ENCODE measurements at regions not wholly inside any gene's neighbourhood (a gene's known extent, or its start where the extent isn't known, plus 50 kb on each side); places are given as distances from the start of the nearest gene placed in this dataset.
"Not testable (repeated sequence)": the region's sequence is repeated elsewhere in the genome, so short reads cannot be mapped to it uniquely, and the experiment has no call there.

DNA sequence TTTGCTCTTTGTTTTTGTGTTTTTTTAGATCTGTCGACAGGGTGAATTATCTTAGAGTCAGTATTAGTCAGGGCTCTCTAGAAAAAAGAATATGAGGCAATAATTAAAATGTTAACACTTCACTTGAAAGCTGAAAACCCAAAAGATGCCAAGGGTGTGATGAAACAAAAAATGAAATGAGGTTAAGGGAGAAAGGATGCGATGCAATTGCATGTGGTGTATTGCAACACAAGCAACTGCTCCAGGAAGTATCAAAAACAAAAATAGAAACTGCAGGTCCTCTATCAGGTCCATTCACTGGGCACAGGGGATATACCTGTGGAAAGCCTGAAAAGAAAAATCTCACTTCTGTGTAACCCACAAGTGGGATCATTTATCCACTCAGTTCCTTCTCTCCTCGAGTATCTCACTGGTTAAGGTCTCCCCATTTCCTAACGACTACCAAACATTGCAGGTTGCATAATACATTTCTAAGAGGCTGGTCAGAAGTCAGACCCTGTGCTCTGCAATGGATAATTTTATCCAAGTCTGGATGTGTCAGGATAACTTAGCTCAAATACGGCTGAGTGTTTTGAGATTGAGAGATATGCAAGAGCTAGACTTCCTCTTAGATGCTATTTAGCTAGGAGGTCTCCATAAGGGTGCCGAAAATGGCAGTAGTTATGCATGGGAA, 257.7 kb upstream of the GJE1 start:
- Histone ChIP-seq H3K27me3 (ENCODE audit: insufficient read depth, low read length) (no peaks in the 10 kb centered on the region), H3K4me3 (ENCODE audit: insufficient read depth, low read length) (no peak overlapping the region), H3K9me3 (ENCODE audit: low read depth, low read length) (no peaks in the 10 kb centered on the region), H4K20me1 (ENCODE audit: insufficient read depth, low read length) (no peaks in the 10 kb centered on the region), H3K4me2 (ENCODE audit: insufficient read depth, low read length) (no peak overlapping the region), H3K36me3 (ENCODE audit: insufficient read depth, low read length) (no peaks in the 10 kb centered on the region), H2AFZ (ENCODE audit: low read length) (no peak overlapping the region), H3K4me1 (ENCODE audit: insufficient read depth, low read length) (no peaks in the 10 kb centered on the region), H3K27ac (ENCODE audit: low read depth, low read length) (no peak overlapping the region), H3K79me2 (ENCODE audit: insufficient read depth, low read length) (no peaks in the 10 kb centered on the region)
- TF ChIP-seq, protein P1, sequence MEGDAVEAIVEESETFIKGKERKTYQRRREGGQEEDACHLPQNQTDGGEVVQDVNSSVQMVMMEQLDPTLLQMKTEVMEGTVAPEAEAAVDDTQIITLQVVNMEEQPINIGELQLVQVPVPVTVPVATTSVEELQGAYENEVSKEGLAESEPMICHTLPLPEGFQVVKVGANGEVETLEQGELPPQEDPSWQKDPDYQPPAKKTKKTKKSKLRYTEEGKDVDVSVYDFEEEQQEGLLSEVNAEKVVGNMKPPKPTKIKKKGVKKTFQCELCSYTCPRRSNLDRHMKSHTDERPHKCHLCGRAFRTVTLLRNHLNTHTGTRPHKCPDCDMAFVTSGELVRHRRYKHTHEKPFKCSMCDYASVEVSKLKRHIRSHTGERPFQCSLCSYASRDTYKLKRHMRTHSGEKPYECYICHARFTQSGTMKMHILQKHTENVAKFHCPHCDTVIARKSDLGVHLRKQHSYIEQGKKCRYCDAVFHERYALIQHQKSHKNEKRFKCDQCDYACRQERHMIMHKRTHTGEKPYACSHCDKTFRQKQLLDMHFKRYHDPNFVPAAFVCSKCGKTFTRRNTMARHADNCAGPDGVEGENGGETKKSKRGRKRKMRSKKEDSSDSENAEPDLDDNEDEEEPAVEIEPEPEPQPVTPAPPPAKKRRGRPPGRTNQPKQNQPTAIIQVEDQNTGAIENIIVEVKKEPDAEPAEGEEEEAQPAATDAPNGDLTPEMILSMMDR (IDR thresholded peaks at IDR 0.05; ENCODE audit: extremely low read depth, low read depth, low read length) = no peak
- no peak for DNase-seq (ENCODE audit: insufficient read length, low spot score, missing footprints)

DNA sequence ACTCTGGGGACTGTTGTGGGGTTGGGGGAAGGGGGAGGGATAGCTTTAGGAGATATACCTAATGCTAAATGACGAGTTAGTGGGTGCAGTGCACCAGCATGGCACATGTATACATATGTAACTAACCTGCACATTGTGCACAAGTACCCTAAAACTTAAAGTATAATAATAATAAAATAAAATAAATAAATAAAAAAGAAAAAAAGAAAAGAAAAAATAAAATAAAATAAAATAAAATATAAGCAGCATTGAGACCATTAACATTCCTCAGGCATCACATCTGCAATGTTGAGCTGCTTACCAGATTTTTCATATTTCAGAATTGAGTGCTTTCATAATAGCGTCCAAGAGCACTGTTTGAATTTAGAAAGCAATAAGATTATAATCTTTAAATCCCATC, 263.2 kb upstream of the GJE1 start:
- H3K9me3 ChIP-seq (ENCODE audit: low read depth, low read length); H3K36me3 ChIP-seq (ENCODE audit: insufficient read depth, low read length); H4K20me1 ChIP-seq (ENCODE audit: insufficient read depth, low read length); H3K4me1 ChIP-seq (ENCODE audit: insufficient read depth, low read length); H3K4me3 ChIP-seq (ENCODE audit: insufficient read depth, low read length); H3K4me2 ChIP-seq (ENCODE audit: insufficient read depth, low read length); H2AFZ ChIP-seq (ENCODE audit: low read length); DNase-seq (ENCODE audit: insufficient read length, low spot score, missing footprints); H3K79me2 ChIP-seq (ENCODE audit: insufficient read depth, low read length); H3K27me3 ChIP-seq (ENCODE audit: insufficient read depth, low read length); H3K27ac ChIP-seq (ENCODE audit: low read depth, low read length): not testable (repeated sequence)

- H3K79me2 ChIP-seq (ENCODE audit: insufficient read depth, low read length) = no peaks in the 10 kb centered on the region
- no peak overlapping the region for H2AFZ ChIP-seq (ENCODE audit: low read length)
- no peak overlapping the region for H3K4me2 ChIP-seq (ENCODE audit: insufficient read depth, low read length)
- H4K20me1 ChIP-seq (ENCODE audit: insufficient read depth, low read length) = no peaks in the 10 kb centered on the region
- no peaks in the 10 kb centered on the region for H3K9me3 ChIP-seq (ENCODE audit: low read depth, low read length)
- TF ChIP-seq, protein P1 (IDR thresholded peaks at IDR 0.05; ENCODE audit: extremely low read depth, low read depth, low read length) = no peak
- H3K27me3 ChIP-seq (ENCODE audit: insufficient read depth, low read length) = no peaks in the 10 kb centered on the region
- H3K36me3 ChIP-seq (ENCODE audit: insufficient read depth, low read length) = no peaks in the 10 kb centered on the region
- no peak overlapping the region for H3K27ac ChIP-seq (ENCODE audit: low read depth, low read length)
- H3K4me3 ChIP-seq (ENCODE audit: insufficient read depth, low read length) = no peak overlapping the region
- DNase-seq (ENCODE audit: insufficient read length, low spot score, missing footprints) = no peak
- H3K4me1 ChIP-seq (ENCODE audit: insufficient read depth, low read length) = no peaks in the 10 kb centered on the region
These were observed 265.0 kb upstream of the GJE1 start for GRCh38 chr6:141867767-141868166.

DNA sequence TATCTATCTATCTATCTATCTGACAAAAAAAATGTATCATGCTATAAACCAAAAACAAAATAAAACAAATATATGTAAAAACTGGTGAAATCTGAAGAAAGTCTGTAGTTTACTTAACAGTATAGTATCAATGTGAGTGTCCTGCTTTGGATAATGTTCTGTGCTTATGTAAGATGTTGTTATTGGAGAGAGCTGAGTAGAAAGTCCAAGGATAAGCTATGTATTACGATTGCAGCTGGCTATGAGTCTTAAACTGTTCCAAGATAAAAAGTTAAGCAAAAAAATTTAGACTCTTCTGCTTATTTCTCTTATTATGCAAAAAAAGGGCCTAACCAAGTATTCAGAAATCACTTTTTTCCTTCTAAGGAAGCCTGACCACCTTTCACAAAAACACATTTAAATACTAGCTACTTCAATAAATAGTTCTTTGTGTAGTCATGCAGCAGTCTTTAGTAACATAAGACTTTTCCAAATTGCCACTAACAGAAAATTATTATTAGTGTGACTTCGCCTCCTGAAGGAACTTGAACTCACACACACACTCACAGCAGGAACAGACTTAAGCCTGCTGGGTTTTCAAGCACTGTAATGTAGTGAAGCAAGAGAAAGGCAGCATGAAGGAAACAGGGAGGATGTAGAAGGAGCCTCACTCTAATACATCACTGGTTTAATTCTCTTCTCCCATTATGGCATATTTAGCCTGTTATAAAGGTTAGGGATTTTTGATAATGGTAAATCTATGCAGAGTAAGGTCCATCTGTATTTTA, 265.8 kb upstream of the GJE1 start:
- TF ChIP-seq, protein P1 (IDR thresholded peaks at IDR 0.05; ENCODE audit: extremely low read depth, low read depth, low read length) = no peak
- DNase-seq (ENCODE audit: insufficient read length, low spot score, missing footprints) = no peak
- Histone ChIP-seq H3K27ac (ENCODE audit: low read depth, low read length) (no peak overlapping the region), H4K20me1 (ENCODE audit: insufficient read depth, low read length) (no peaks in the 10 kb centered on the region), H3K36me3 (ENCODE audit: insufficient read depth, low read length) (no peaks in the 10 kb centered on the region), H3K27me3 (ENCODE audit: insufficient read depth, low read length) (no peaks in the 10 kb centered on the region), H3K4me2 (ENCODE audit: insufficient read depth, low read length) (no peak overlapping the region), H3K9me3 (ENCODE audit: low read depth, low read length) (no peaks in the 10 kb centered on the region), H3K4me3 (ENCODE audit: insufficient read depth, low read length) (no peak overlapping the region), H3K4me1 (ENCODE audit: insufficient read depth, low read length) (no peaks in the 10 kb centered on the region), H3K79me2 (ENCODE audit: insufficient read depth, low read length) (no peaks in the 10 kb centered on the region), H2AFZ (ENCODE audit: low read length) (no peak overlapping the region)
